DOHH2 (cell line): ENCODE measurements at regions not wholly inside any gene's neighbourhood (a gene's known extent, or its start where the extent isn't known, plus 50 kb on each side); places are given as distances from the start of the nearest gene placed in this dataset.

ENCODE experiments used
- H3F3A ChIP-seq: fragments of 200-600 bp; sonication (generic), shearing (Covaris generic); 2 replicates; pipeline ENCODE4 v1.6.0; 2016; ENCODE audit warnings: antibody characterized with exemption, mild to moderate bottlenecking; ENCODE audit not compliant: control insufficient read depth, insufficient read depth
- H3K27ac ChIP-seq: fragments of 200-600 bp; sonication (generic); 2 replicates; pipeline ENCODE4 v1.5.1; 2014; ENCODE audit warnings: low read depth, mild to moderate bottlenecking, low read length, moderate library complexity
- H3K27me3 ChIP-seq: fragments of 200-600 bp; sonication (generic); 2 replicates; pipeline ENCODE4 v1.6.1; 2014; ENCODE audit warnings: mild to moderate bottlenecking, low read length, mixed read lengths; ENCODE audit not compliant: control insufficient read depth
- H3K36me3 ChIP-seq: fragments of 200-600 bp; sonication (generic); 2 replicates; pipeline ENCODE4 v1.6.1; 2014; ENCODE audit warnings: mild to moderate bottlenecking, low read length, moderate library complexity, mixed read lengths; ENCODE audit not compliant: control insufficient read depth
- H3K4me1 ChIP-seq: fragments of 200-600 bp; sonication (generic); 2 replicates; pipeline ENCODE4 v1.6.1; 2014; ENCODE audit warnings: mild to moderate bottlenecking, low read length, mixed read lengths; ENCODE audit not compliant: control insufficient read depth
- H3K4me2 ChIP-seq: fragments of 200-600 bp; sonication (generic); 2 replicates; pipeline ENCODE4 v1.6.0; 2014; ENCODE audit warnings: mild to moderate bottlenecking, low read length, moderate library complexity
- H3K4me3 ChIP-seq: fragments of 200-600 bp; sonication (generic); 2 replicates; pipeline ENCODE4 v1.5.1; 2014; ENCODE audit warnings: mild to moderate bottlenecking, low read length, mixed read lengths
- H3K79me2 ChIP-seq: fragments of 200-600 bp; sonication (generic); 2 replicates; pipeline ENCODE4 v1.6.1; 2014; ENCODE audit warnings: mild to moderate bottlenecking, low read length, mixed read lengths; ENCODE audit not compliant: control insufficient read depth
- H3K9me2 ChIP-seq: fragments of 200-600 bp; sonication (generic); replicated peaks from 2 replicates; pipeline ENCODE4 v1.6.1; 2014; ENCODE audit warnings: mild to moderate bottlenecking, low read length, mixed read lengths; ENCODE audit not compliant: control insufficient read depth
- H3K9me3 ChIP-seq: fragments of 200-600 bp; sonication (generic); 2 replicates; pipeline ENCODE4 v1.6.1; 2014; ENCODE audit warnings: antibody characterized with exemption, low read length, mixed read lengths; ENCODE audit not compliant: control insufficient read depth, insufficient read depth
- H4K20me1 ChIP-seq: fragments of 200-600 bp; sonication (generic); 2 replicates; pipeline ENCODE4 v1.6.0; 2014; ENCODE audit warnings: low read depth, mild to moderate bottlenecking, antibody characterized with exemption, low read length, moderate library complexity; ENCODE audit not compliant: control insufficient read depth, insufficient read depth
- EZH2phosphoT487 ChIP-seq: fragments of 200-600 bp; sonication (generic); IDR thresholded peaks from 2 replicates; pipeline ENCODE4 v1.6.1; 2017; ENCODE audit warnings: borderline replicate concordance, mild to moderate bottlenecking, antibody characterized with exemption, low read length, moderate library complexity, mixed read lengths
- TF ChIP-seq, protein P1 (sequence below): fragments of 200-600 bp; sonication (generic); IDR thresholded peaks from one replicate; pipeline ENCODE4 v1.5.1; 2014; ENCODE audit warnings: antibody characterized with exemption, mild to moderate bottlenecking, low read depth, low read length; ENCODE audit not compliant: poor library complexity, severe bottlenecking

DNA sequence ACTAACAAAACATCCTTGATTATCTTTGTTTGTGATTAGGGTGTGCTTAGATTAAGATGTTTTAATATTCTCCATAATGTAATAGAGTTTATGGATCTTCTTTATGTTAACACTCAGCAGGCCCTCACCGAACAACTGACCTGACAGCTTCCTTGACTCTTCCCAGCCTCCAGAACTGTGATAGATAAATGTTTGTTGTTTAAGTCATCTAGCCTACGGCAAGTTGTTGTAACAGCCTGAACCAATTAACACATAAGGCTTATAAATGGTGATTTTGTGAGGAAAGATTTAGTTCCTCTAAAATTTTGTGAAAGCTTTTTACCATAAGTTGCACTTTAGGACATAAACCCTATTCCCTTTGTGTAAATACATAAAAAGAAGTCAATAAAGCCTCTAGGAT lies 156.5 kb upstream of the DCN start:
- peaks cover 3% of the 10 kb centered on the region for H3K27me3 ChIP-seq
- H3K4me3 ChIP-seq = no peak overlapping the region
- no peaks in the 10 kb centered on the region for H3K4me1 ChIP-seq
- H3K4me2 ChIP-seq = no peak overlapping the region
- no peaks in the 10 kb centered on the region for H3K9me3 ChIP-seq
- no peaks in the 10 kb centered on the region for H3K9me2 ChIP-seq
- no peaks in the 10 kb centered on the region for H4K20me1 ChIP-seq
- H3F3A ChIP-seq = no peaks in the 10 kb centered on the region
- no peaks in the 10 kb centered on the region for H3K79me2 ChIP-seq
- TF ChIP-seq, protein P1, sequence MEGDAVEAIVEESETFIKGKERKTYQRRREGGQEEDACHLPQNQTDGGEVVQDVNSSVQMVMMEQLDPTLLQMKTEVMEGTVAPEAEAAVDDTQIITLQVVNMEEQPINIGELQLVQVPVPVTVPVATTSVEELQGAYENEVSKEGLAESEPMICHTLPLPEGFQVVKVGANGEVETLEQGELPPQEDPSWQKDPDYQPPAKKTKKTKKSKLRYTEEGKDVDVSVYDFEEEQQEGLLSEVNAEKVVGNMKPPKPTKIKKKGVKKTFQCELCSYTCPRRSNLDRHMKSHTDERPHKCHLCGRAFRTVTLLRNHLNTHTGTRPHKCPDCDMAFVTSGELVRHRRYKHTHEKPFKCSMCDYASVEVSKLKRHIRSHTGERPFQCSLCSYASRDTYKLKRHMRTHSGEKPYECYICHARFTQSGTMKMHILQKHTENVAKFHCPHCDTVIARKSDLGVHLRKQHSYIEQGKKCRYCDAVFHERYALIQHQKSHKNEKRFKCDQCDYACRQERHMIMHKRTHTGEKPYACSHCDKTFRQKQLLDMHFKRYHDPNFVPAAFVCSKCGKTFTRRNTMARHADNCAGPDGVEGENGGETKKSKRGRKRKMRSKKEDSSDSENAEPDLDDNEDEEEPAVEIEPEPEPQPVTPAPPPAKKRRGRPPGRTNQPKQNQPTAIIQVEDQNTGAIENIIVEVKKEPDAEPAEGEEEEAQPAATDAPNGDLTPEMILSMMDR = no peak
- no peak for TF ChIP-seq EZH2phosphoT487
- H3K27ac ChIP-seq = no peak overlapping the region
- no peaks in the 10 kb centered on the region for H3K36me3 ChIP-seq

DNA sequence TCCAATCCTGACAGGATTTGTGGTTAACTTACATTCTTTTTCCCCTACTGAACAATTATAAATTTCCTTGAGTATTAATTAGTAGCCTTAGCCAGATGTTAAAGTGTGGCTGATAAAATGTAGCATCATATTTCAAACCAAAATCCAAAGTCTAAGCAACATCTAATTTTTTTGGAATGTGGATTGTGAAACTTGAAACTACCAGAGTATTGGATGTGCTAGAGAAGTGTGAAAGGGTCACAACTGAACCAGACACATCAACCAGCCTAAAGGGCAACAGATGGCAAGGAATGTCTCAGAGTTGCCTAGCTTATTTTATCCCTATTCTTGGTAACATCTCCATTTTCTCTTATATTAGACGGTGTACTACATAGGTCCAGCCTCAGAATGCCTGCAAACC lies 153.1 kb upstream of the DCN start:
- no peaks in the 10 kb centered on the region for H4K20me1 ChIP-seq
- H3K9me3 ChIP-seq = no peaks in the 10 kb centered on the region
- no peak overlapping the region for H3K27ac ChIP-seq
- TF ChIP-seq, protein P1 = no peak
- no peak for TF ChIP-seq EZH2phosphoT487
- no peaks in the 10 kb centered on the region for H3F3A ChIP-seq
- H3K79me2 ChIP-seq = no peaks in the 10 kb centered on the region
- no peaks in the 10 kb centered on the region for H3K36me3 ChIP-seq
- no peak overlapping the region for H3K4me2 ChIP-seq
- no peaks in the 10 kb centered on the region for H3K9me2 ChIP-seq
- H3K27me3 ChIP-seq = peaks cover 3% of the 10 kb centered on the region
- no peak overlapping the region for H3K4me3 ChIP-seq
- no peaks in the 10 kb centered on the region for H3K4me1 ChIP-seq

DNA sequence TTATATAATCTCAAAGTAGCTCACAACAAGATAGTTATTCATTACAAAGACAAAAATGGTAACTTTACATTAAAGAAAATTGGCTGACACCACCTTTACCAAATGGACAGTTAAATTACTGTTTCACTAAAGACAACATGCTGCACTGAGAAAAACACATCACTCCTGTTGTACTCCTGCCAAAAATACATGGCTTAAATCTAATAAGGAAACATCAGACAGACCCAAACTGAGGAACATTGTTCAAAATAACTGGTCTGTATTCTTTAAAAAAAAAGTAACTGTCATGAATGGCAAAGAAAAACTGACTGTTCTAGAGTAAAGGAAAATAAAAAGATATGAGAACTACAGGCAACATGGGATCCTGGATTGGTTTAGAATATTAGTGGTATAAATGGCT lies 151.3 kb upstream of the DCN start:
- Histone ChIP-seq H3K9me3 (no peaks in the 10 kb centered on the region), H3K36me3 (no peaks in the 10 kb centered on the region), H3K9me2 (no peaks in the 10 kb centered on the region), H4K20me1 (no peaks in the 10 kb centered on the region), H3K4me3 (no peak overlapping the region), H3K4me1 (no peaks in the 10 kb centered on the region), H3F3A (no peaks in the 10 kb centered on the region), H3K4me2 (no peak overlapping the region), H3K79me2 (no peaks in the 10 kb centered on the region), H3K27me3 (no peaks in the 10 kb centered on the region; the same call in 1 of the 2 replicates), H3K27ac (no peak overlapping the region)
- TF ChIP-seq, protein P1 = no peak
- TF ChIP-seq EZH2phosphoT487 = no peak

DNA sequence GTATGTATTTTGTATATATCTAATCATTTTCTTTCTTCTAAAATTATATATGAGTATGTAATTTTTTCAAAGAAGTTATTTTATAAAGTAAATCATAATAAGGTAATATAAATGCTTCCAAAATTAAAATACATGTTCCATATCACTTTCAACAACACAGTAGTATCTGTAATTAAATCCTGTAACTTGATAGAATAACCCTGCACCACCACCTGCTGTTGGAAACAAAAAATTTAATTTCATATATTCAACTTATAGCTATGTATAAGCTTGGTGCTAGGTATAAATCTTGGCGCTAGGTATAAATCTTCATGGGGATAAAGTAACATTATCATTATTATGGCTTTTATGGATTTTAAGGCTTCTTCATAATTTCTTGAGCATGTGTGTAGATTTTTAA lies 149.7 kb upstream of the DCN start:
- H3K36me3 ChIP-seq = no peaks in the 10 kb centered on the region
- TF ChIP-seq, protein P1 = no peak
- no peak for TF ChIP-seq EZH2phosphoT487
- no peaks in the 10 kb centered on the region for H3F3A ChIP-seq
- H3K4me2 ChIP-seq = no peak overlapping the region
- H3K9me2 ChIP-seq = no peaks in the 10 kb centered on the region
- no peak overlapping the region for H3K27ac ChIP-seq
- no peaks in the 10 kb centered on the region for H3K4me1 ChIP-seq
- no peak overlapping the region for H3K4me3 ChIP-seq
- no peaks in the 10 kb centered on the region; the same call in 1 of the 2 replicates for H3K27me3 ChIP-seq
- H4K20me1 ChIP-seq = no peaks in the 10 kb centered on the region
- H3K9me3 ChIP-seq = no peaks in the 10 kb centered on the region
- H3K79me2 ChIP-seq = no peaks in the 10 kb centered on the region
